Peyer's patch (tissue), 4 donors: ENCODE measurements at regions not wholly inside any gene's neighbourhood (a gene's known extent, or its start where the extent isn't known, plus 50 kb on each side); places are given as distances from the start of the nearest gene placed in this dataset.

ENCODE experiments used
- CTCF ChIP-seq, 6 experiments: fragments of 450-650 bp in 4 of 6; fragments of 200-600 bp in 2 of 6; sonication (generic) in 1 of 6; IDR thresholded peaks; one replicate each; pipeline ENCODE4 v1.5.1; 2017 to 2019; ENCODE audit warnings: antibody characterized with exemption in 6 of 6, mild to moderate bottlenecking in 3 of 6, moderate library complexity in 1 of 6
- POLR2A ChIP-seq, 2 donors: fragments of 450-650 bp; IDR thresholded peaks; one replicate each; pipeline ENCODE4 v1.5.1; 2017; ENCODE audit warnings: antibody characterized with exemption in 2 of 2, mild to moderate bottlenecking in 2 of 2, moderate library complexity in 2 of 2

GRCh38 chr2:76307495-76307894 lies 596.8 kb upstream of the GCFC2 start:
- TF ChIP-seq CTCF (IDR thresholded peaks at IDR 0.05), result no peak
- TF ChIP-seq POLR2A (IDR thresholded peaks at IDR 0.05), result no peak
